ENCODE measurements at regions not wholly inside any gene's neighbourhood (a gene's known extent, or its start where the extent isn't known, plus 50 kb on each side); places are given as distances from the start of the nearest gene placed in this dataset.

- no peak for DNase-seq (ENCODE audit: low spot score)
Measured at GRCh38 chr7:132672200-132672990, 96.1 kb upstream of the PLXNA4 start.

DNA sequence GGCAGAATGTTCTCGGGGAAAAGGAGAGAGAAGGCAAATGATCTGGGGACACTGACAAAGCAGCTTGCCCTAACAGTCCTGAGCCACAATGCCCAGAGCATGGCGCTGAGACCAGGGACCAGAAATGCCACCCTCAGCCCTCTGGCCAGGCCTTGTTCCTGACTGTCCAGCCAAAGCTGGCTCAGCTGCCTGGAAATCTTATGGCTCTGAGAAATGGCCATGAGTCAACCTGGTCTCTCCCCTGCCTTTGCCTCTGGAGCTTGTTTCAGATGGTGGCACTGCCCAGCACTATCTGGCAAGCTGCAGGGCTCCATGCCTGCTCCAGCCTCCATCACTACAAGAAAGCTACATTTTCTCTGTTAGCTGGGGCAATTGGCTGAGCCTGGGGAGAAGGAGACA, 90.5 kb upstream of the PLXNA4 start:
- no peak for DNase-seq (ENCODE audit: low spot score)

- peak; percentile 36 for DNase-seq (ENCODE audit: low spot score)
Measured at GRCh38 chr7:132666071-132666773, 90.0 kb upstream of the PLXNA4 start.

- DNase-seq (ENCODE audit: low spot score) = no peak
Measured at GRCh38 chr7:132656846-132657776, 80.8 kb upstream of the PLXNA4 start.

DNA sequence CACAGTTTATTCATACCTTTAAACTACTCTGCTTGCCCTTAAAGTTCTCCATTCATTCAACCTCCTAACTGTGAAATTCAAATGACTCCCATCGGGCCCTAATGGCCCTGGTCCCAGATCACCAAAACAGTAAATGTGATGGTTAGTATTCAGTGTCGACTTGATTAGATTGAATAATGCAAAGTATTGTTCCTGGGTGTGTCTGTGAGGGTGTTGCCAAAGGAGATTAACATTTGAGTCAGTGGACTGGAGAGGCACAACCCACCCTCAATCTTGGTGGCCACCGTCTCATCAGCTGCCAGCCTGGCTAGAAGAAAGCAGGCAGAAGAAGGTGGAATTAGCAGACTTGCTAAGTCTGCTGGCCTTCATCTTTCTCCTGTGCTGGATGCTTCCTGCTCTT, 80.1 kb upstream of the PLXNA4 start:
- DNase-seq (ENCODE audit: low spot score) = no peak

DNA sequence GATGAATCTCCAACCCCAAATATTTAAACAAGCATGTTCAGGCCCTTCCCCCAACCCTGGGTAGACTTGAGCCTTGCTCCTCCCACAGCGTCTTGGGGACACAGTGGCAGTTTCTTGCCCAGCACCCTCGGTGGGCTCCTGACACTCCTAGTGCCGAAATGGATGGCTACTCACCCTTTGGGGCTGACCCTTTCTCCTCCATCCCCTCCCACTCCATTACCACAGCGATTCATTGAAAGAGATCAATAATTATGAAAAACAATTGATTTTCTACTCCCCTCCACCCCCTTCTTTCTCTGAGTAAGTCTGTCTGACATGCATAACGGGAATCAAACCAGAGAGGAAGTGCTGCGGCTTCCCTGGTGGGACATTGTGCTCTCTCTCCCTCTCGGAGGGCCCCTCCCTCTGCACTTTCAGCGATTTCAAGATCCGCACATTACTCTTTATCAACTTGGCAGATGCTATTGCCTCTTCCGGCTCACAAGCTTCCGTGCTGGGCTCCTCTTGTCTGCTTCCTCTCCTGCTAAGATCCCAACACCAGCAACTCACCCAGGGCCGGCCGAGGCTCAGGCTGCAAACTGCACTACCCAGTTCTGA, 79.0 kb upstream of the PLXNA4 start:
- peak; percentile 70 for DNase-seq (ENCODE audit: low spot score)

DNA sequence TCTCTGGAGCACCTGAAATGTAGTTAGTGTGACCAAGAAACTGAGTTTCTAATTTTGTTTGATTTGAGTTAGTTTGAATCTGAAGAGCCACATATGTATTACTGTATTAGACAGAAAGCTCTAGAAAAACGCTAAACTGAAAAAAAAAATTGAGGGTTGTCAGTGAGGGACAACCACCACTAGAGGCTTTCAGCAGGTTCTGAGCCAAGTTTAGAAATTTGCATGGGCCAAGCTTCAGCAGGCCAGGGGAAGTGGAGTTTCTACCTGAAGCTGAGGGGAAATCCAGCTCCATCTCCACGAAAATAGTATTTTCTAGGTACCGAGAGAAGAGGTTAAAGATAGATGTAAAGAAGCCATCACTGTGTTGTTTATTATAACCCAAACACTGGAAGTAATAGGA, 77.9 kb upstream of the PLXNA4 start:
- DNase-seq (ENCODE audit: low spot score) = no peak

DNA sequence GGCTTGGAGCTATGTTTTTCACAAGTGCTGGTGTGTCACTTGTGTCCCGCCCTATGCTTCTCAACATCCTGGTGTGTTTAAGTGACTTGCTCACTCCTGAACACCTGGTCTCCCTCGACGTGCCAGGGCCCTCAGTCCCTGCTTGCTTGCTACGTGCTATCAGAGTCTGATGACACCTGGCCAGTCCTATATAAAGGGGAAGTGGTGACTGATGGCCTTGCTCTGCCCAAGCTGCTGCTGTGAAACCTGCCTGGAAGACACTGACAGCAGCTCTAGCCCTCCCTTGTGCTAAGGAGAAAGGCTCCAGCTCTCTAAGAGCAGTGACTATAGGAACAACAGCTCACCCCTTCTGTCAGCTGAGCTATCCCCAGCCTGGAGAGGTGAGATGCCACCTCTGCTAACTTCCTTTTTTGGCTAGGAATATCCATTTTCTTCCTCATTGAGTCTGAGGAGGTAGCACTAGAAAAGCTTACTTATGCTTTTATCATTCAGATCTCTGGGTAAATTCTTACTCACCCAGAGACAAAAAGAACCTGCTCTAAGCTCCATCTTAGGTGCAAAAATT, 77.2 kb upstream of the PLXNA4 start:
- DNase-seq (ENCODE audit: low spot score) = no peak

GRCh38 chr7:132652507-132652906, 76.2 kb upstream of the PLXNA4 start:
- no peak for DNase-seq (ENCODE audit: low spot score)

DNA sequence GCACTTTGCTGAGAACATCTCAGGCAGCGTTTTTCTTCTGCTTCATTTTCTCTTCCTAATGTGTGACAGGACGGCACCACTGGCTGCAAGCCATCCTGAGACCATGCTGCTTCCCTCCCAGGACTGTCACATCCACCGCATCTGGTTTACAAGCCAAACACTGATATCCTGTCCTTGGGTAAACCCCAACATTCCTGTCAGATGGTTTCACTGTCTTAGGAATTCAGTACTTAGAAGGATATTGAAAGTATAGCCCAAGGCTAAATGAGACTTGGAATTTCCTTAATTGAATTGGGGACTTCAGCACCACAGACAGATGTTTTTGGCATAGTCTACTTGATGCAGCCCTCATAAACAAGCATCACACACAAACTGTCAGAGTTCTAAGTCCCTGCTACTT, 74.2 kb upstream of the PLXNA4 start:
- DNase-seq (ENCODE audit: low spot score) = no peak

- DNase-seq (ENCODE audit: low spot score) = no peak
Measured at GRCh38 chr7:132647311-132647710, 71.0 kb upstream of the PLXNA4 start.

- DNase-seq (ENCODE audit: low spot score) = no peak
Measured at GRCh38 chr7:132646052-132646451, 69.8 kb upstream of the PLXNA4 start.

DNA sequence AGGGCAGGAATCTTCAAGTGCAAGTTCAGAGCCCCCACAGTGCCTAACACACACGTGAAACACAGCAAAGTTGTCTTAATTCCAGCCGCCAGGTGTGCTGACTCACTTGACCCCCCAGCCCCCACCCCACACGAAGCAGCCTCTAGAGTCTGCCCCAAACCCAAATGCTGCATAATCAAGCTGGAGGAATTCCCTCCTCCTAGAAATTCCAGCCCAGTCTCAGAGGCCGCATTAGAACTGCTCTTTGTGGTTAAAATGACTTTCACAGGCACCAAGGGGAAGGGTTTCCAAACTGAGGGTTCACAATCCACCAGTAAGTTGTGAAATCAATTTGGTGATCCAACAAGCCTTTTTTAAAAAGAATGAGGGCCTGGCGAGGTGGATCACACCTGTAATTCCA, 67.0 kb upstream of the PLXNA4 start:
- no peak for DNase-seq (ENCODE audit: low spot score)

GRCh38 chr7:132641238-132641637, 65.0 kb upstream of the PLXNA4 start:
- no peak for DNase-seq (ENCODE audit: low spot score)

- no peak for DNase-seq (ENCODE audit: low spot score)
Measured at GRCh38 chr7:132639983-132640382, 63.7 kb upstream of the PLXNA4 start.

- no peak for DNase-seq (ENCODE audit: low spot score)
Measured at GRCh38 chr7:132638000-132638399, 61.7 kb upstream of the PLXNA4 start.

DNA sequence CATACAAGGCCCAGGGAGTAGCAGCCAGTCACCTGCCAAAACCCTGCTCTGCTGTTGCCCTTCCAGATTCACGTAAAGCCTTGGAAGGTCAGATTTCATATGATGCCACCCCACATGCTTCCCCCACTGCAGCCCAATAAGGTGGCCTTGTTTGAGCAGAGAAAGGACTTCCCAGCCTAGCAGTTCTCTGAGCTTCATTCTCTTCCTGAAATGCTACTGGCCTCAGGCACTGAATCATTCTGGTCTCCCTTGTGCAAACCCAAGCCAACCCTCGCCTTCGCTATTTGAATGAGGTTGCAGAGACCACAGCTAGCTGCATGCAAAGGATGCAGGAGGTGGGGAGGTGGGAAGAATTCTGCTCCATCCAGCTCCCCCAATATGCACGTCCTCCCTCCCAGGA, 60.3 kb upstream of the PLXNA4 start:
- no peak for DNase-seq (ENCODE audit: low spot score)

- DNase-seq (ENCODE audit: low spot score) = no peak
Measured at GRCh38 chr7:132635127-132635526, 58.9 kb upstream of the PLXNA4 start.

GRCh38 chr7:132630834-132631233, 54.6 kb upstream of the PLXNA4 start:
- no peak for DNase-seq (ENCODE audit: low spot score)
